Right lobe of liver (tissue), 4 donors: ENCODE measurements at regions not wholly inside any gene's neighbourhood (a gene's known extent, or its start where the extent isn't known, plus 50 kb on each side); places are given as distances from the start of the nearest gene placed in this dataset.

ENCODE experiments used
- POLR2A ChIP-seq: fragments of 450-650 bp; IDR thresholded peaks from one replicate; pipeline ENCODE4 v1.6.1; 2017; ENCODE audit warnings: antibody characterized with exemption, mild to moderate bottlenecking
- TF ChIP-seq, protein P1 (sequence below), 4 donors: fragments of 200-600 bp in 3 of 4; fragments of 450-650 bp in 1 of 4; IDR thresholded peaks; one replicate each; pipeline versions ENCODE4 v1.5.1 to v1.8.0; 2016 to 2022; ENCODE audit warnings: antibody characterized with exemption in 4 of 4, mild to moderate bottlenecking in 2 of 4
- donor health status: DM: no; HTN: no; CAD: no.
- donor health status: DM: no; HTN: no; CAD: no.
- donor health status: DM: no; HTN: yes; CAD: no.

- TF ChIP-seq, protein P1, sequence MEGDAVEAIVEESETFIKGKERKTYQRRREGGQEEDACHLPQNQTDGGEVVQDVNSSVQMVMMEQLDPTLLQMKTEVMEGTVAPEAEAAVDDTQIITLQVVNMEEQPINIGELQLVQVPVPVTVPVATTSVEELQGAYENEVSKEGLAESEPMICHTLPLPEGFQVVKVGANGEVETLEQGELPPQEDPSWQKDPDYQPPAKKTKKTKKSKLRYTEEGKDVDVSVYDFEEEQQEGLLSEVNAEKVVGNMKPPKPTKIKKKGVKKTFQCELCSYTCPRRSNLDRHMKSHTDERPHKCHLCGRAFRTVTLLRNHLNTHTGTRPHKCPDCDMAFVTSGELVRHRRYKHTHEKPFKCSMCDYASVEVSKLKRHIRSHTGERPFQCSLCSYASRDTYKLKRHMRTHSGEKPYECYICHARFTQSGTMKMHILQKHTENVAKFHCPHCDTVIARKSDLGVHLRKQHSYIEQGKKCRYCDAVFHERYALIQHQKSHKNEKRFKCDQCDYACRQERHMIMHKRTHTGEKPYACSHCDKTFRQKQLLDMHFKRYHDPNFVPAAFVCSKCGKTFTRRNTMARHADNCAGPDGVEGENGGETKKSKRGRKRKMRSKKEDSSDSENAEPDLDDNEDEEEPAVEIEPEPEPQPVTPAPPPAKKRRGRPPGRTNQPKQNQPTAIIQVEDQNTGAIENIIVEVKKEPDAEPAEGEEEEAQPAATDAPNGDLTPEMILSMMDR (IDR thresholded peaks at IDR 0.05): no peak
- no peak for TF ChIP-seq POLR2A
Observed at GRCh38 chr14:97290065-97290464, 492.9 kb downstream of the VRK1 start.
